ENCODE measurements at regions not wholly inside any gene's neighbourhood (a gene's known extent, or its start where the extent isn't known, plus 50 kb on each side); places are given as distances from the start of the nearest gene placed in this dataset.
"Not testable (repeated sequence)": the region's sequence is repeated elsewhere in the genome, so short reads cannot be mapped to it uniquely, and the experiment has no call there.

GRCh38 chr2:238502088-238502810 is 75.5 kb downstream of the ASB1 start:
- no peak for DNase-seq (ENCODE audit: low spot score)

GRCh38 chr2:238502956-238503791 is 76.4 kb downstream of the ASB1 start:
- no peak for DNase-seq (ENCODE audit: low spot score)

- no peak for DNase-seq (ENCODE audit: low spot score)
Measured at GRCh38 chr2:238504181-238504931, 77.6 kb downstream of the ASB1 start.

- no peak for DNase-seq (ENCODE audit: low spot score)
Measured at GRCh38 chr2:238505119-238505891, 78.6 kb downstream of the ASB1 start.

GRCh38 chr2:238505892-238506280 is 79.2 kb downstream of the ASB1 start:
- no peak for DNase-seq (ENCODE audit: low spot score)

- no peak for DNase-seq (ENCODE audit: low spot score)
Measured at GRCh38 chr2:238506371-238507068, 79.8 kb downstream of the ASB1 start.

- DNase-seq (ENCODE audit: low spot score): no peak
Measured at GRCh38 chr2:238507836-238508235, 81.1 kb downstream of the ASB1 start.

GRCh38 chr2:238509151-238509835 is 82.6 kb downstream of the ASB1 start:
- DNase-seq (ENCODE audit: low spot score): no peak

- no peak for DNase-seq (ENCODE audit: low spot score)
Measured at GRCh38 chr2:238509903-238510302, 83.2 kb downstream of the ASB1 start.

GRCh38 chr2:238510911-238511613 is 84.3 kb downstream of the ASB1 start:
- DNase-seq (ENCODE audit: low spot score): no peak

- no peak for DNase-seq (ENCODE audit: low spot score)
Measured at GRCh38 chr2:238511614-238511950, 84.9 kb downstream of the ASB1 start.

GRCh38 chr2:238512247-238512867 is 85.6 kb downstream of the ASB1 start:
- DNase-seq (ENCODE audit: low spot score): no peak

GRCh38 chr2:238513346-238513745 is 86.6 kb downstream of the ASB1 start:
- DNase-seq (ENCODE audit: low spot score): peak; percentile 67

- DNase-seq (ENCODE audit: low spot score): not testable (repeated sequence)
Measured at GRCh38 chr2:238514024-238514423, 87.3 kb downstream of the ASB1 start.

GRCh38 chr2:238515377-238515776 is 88.7 kb downstream of the ASB1 start:
- DNase-seq (ENCODE audit: low spot score): no peak

- no peak for DNase-seq (ENCODE audit: low spot score)
Measured at GRCh38 chr2:238517209-238517608, 90.5 kb downstream of the ASB1 start.

GRCh38 chr2:238518172-238518820 is 91.6 kb downstream of the ASB1 start:
- DNase-seq (ENCODE audit: low spot score): no peak

- no peak for DNase-seq (ENCODE audit: low spot score)
Measured at GRCh38 chr2:238518821-238519186, 92.1 kb downstream of the ASB1 start.

GRCh38 chr2:238520359-238520886 is 93.7 kb downstream of the ASB1 start:
- no peak for DNase-seq (ENCODE audit: low spot score)

Data from NAMALWA (cell line).